ENCODE measurements at regions not wholly inside any gene's neighbourhood (a gene's known extent, or its start where the extent isn't known, plus 50 kb on each side); places are given as distances from the start of the nearest gene placed in this dataset.

- DNase-seq = no peak
Measured at GRCh38 chr6:43970068-43970912, 157.0 kb downstream of the MRPL14 start.

- DNase-seq = no peak
Measured at GRCh38 chr6:43969158-43969981, 157.9 kb downstream of the MRPL14 start.

- no peak for DNase-seq
Measured at GRCh38 chr6:43968110-43968965, 158.9 kb downstream of the MRPL14 start.

GRCh38 chr6:43967719-43968091 lies 159.5 kb downstream of the MRPL14 start:
- DNase-seq = no peak

- no peak for DNase-seq
Measured at GRCh38 chr6:43966853-43967718, 160.2 kb downstream of the MRPL14 start.

GRCh38 chr6:43966374-43966658 lies 160.9 kb downstream of the MRPL14 start:
- peak in 1 of 56 donors; percentile 39 for DNase-seq

- DNase-seq = no peak
Measured at GRCh38 chr6:43965628-43966373, 161.5 kb downstream of the MRPL14 start.

- DNase-seq = peak in 2 of 56 donors; percentile 21 to 39
Measured at GRCh38 chr6:43964659-43965570, 162.3 kb downstream of the MRPL14 start.

- no peak for DNase-seq
Measured at GRCh38 chr6:43963877-43964658, 163.2 kb downstream of the MRPL14 start.

GRCh38 chr6:43963203-43963602 lies 164.0 kb downstream of the MRPL14 start:
- DNase-seq = no peak

GRCh38 chr6:43962458-43962857 lies 164.8 kb downstream of the MRPL14 start:
- DNase-seq = no peak

GRCh38 chr6:43957273-43957672 lies 170.0 kb downstream of the MRPL14 start:
- DNase-seq = no peak

- no peak for DNase-seq
Measured at GRCh38 chr6:43956478-43956877, 170.8 kb downstream of the MRPL14 start.

- no peak for DNase-seq
Measured at GRCh38 chr6:43954311-43955131, 172.7 kb downstream of the MRPL14 start.

GRCh38 chr6:43953794-43954310 lies 173.4 kb downstream of the MRPL14 start:
- no peak for DNase-seq

- no peak for DNase-seq
Measured at GRCh38 chr6:43953256-43953655, 174.0 kb downstream of the MRPL14 start.

GRCh38 chr6:43952746-43953145 lies 174.5 kb downstream of the MRPL14 start:
- no peak for DNase-seq
